Tibial nerve (tissue), 4 donors: ENCODE measurements at regions not wholly inside any gene's neighbourhood (a gene's known extent, or its start where the extent isn't known, plus 50 kb on each side); places are given as distances from the start of the nearest gene placed in this dataset.

Experiments used
- DNase-seq, 2 donors: peaks; one replicate each; pipeline ENCODE4 v3.0.0-alpha.2; 2019; ENCODE audit warnings: low spot score in 2 of 2
- H3K27ac ChIP-seq, 4 donors: fragments of 200-600 bp; sonication (generic) in 3 of 4; one replicate each; pipeline ENCODE4 v1.5.1; 2017 to 2019; ENCODE audit warnings: mild to moderate bottlenecking in 1 of 4
- H3K27me3 ChIP-seq, 2 donors: fragments of 200-600 bp; sonication (generic) in 1 of 2; one replicate each; pipeline versions ENCODE4 v1.5.1 to v1.6.0; 2017 to 2019
- H3K36me3 ChIP-seq, 3 donors: fragments of 200-600 bp; sonication (generic); one replicate each; pipeline ENCODE4 v1.5.1; 2018 to 2019
- H3K4me1 ChIP-seq, 4 donors: fragments of 200-600 bp; sonication (generic) in 3 of 4; one replicate each; pipeline ENCODE4 v1.5.1; 2017 to 2019
- H3K4me3 ChIP-seq, 4 donors: fragments of 200-600 bp; sonication (generic) in 3 of 4; one replicate each; pipeline ENCODE4 v1.5.1; 2017 to 2019; ENCODE audit warnings: mild to moderate bottlenecking in 1 of 4, moderate library complexity in 1 of 4
- H3K9me3 ChIP-seq, 4 donors: fragments of 200-600 bp; sonication (generic) in 3 of 4; one replicate each; pipeline ENCODE4 v1.5.1; 2017 to 2019
- CTCF ChIP-seq, 5 experiments: fragments of 200-600 bp in 3 of 5; fragments of 450-650 bp in 2 of 5; sonication (generic) in 3 of 5; IDR thresholded peaks; one replicate each; pipeline ENCODE4 v1.5.1; 2016 to 2019; ENCODE audit warnings: antibody characterized with exemption in 5 of 5, mild to moderate bottlenecking in 3 of 5, moderate library complexity in 2 of 5
- EP300 ChIP-seq, 2 donors: sonication (generic); formaldehyde crosslinking; IDR thresholded peaks; one replicate each; pipeline ENCODE4 v1.6.1; 2017; ENCODE audit warnings: antibody characterized with exemption in 2 of 2, mild to moderate bottlenecking in 1 of 2
- POLR2A ChIP-seq, 2 donors: fragments of 450-650 bp; IDR thresholded peaks; one replicate each; pipeline ENCODE4 v1.6.1; 2017; ENCODE audit warnings: antibody characterized with exemption in 2 of 2, mild to moderate bottlenecking in 2 of 2, moderate library complexity in 2 of 2
- WGBS, 2 donors: methylation state at CpG; one replicate each; pipeline ENCODE4 v1.1.5; 2018; 5-methylcytosine and 5-hydroxymethylcytosine counted together

GRCh38 chr9:87390361-87390760, 107.3 kb upstream of the DAPK1 start:
- no peak overlapping the region for H3K27ac ChIP-seq

GRCh38 chr9:87392086-87392485, 105.6 kb upstream of the DAPK1 start:
- 64 to 68% methylated on average over 2 of the region's 2 CpGs for WGBS, 2 donors
- TF ChIP-seq CTCF (IDR thresholded peaks at IDR 0.05) (no peak), POLR2A (IDR thresholded peaks at IDR 0.05) (no peak), EP300 (IDR thresholded peaks at IDR 0.05) (no peak)

More at GRCh38 chr9:87390361-87390760, 107.3 kb upstream of the DAPK1 start:
- H3K27me3 ChIP-seq: no peaks in the 10 kb centered on the region
- H3K9me3 ChIP-seq: no peaks in the 10 kb centered on the region
- no peak for DNase-seq
- no peaks in the 10 kb centered on the region for H3K36me3 ChIP-seq
- WGBS, 2 donors: 66 to 84% methylated on average over 2 of the region's 2 CpGs
- H3K4me1 ChIP-seq: no peaks in the 10 kb centered on the region
- H3K4me3 ChIP-seq: no peak overlapping the region
- no peak for TF ChIP-seq CTCF (IDR thresholded peaks at IDR 0.05)
- no peak for TF ChIP-seq EP300 (IDR thresholded peaks at IDR 0.05)
- no peak for TF ChIP-seq POLR2A (IDR thresholded peaks at IDR 0.05)

GRCh38 chr9:87393706-87394230, 103.9 kb upstream of the DAPK1 start:
- Histone ChIP-seq H3K4me3 (no peak overlapping the region), H3K36me3 (no peaks in the 10 kb centered on the region), H3K27ac (no peak overlapping the region), H3K27me3 (no peaks in the 10 kb centered on the region), H3K9me3 (no peaks in the 10 kb centered on the region), H3K4me1 (no peaks in the 10 kb centered on the region)
- no peak for DNase-seq
- WGBS, 2 donors: 85 to 95% methylated on average over 4 of the region's 4 CpGs
- TF ChIP-seq CTCF (IDR thresholded peaks at IDR 0.05): no peak
- no peak for TF ChIP-seq POLR2A (IDR thresholded peaks at IDR 0.05)
- TF ChIP-seq EP300 (IDR thresholded peaks at IDR 0.05): no peak

More at GRCh38 chr9:87392086-87392485, 105.6 kb upstream of the DAPK1 start:
- H3K4me3 ChIP-seq: no peak overlapping the region
- H3K4me1 ChIP-seq: no peaks in the 10 kb centered on the region
- DNase-seq: no peak
- no peaks in the 10 kb centered on the region for H3K36me3 ChIP-seq
- no peaks in the 10 kb centered on the region for H3K9me3 ChIP-seq
- no peaks in the 10 kb centered on the region for H3K27me3 ChIP-seq
- no peak overlapping the region for H3K27ac ChIP-seq

GRCh38 chr9:87395804-87396479, 101.7 kb upstream of the DAPK1 start:
- TF ChIP-seq POLR2A (IDR thresholded peaks at IDR 0.05) (no peak), EP300 (IDR thresholded peaks at IDR 0.05) (no peak), CTCF (IDR thresholded peaks at IDR 0.05) (no peak)
- Histone ChIP-seq H3K4me3 (no peak overlapping the region), H3K36me3 (no peaks in the 10 kb centered on the region), H3K27me3 (no peaks in the 10 kb centered on the region), H3K9me3 (no peaks in the 10 kb centered on the region), H3K27ac (no peak overlapping the region), H3K4me1 (no peaks in the 10 kb centered on the region)
- 30 to 35% methylated on average over 11 of the region's 11 CpGs for WGBS, 2 donors
- DNase-seq: no peak

- Histone ChIP-seq H3K9me3 (no peaks in the 10 kb centered on the region), H3K36me3 (no peaks in the 10 kb centered on the region), H3K4me3 (no peak overlapping the region), H3K27ac (no peak overlapping the region), H3K27me3 (no peaks in the 10 kb centered on the region), H3K4me1 (peaks cover 0 to 19% (median 0%) of the 10 kb centered on the region in 4 donors)
- TF ChIP-seq CTCF (IDR thresholded peaks at IDR 0.05) (no peak), EP300 (IDR thresholded peaks at IDR 0.05) (no peak), POLR2A (IDR thresholded peaks at IDR 0.05) (no peak)
- WGBS, 2 donors: 79% methylated on average over 7 of the region's 7 CpGs
- no peak for DNase-seq
These were observed 96.0 kb upstream of the DAPK1 start for GRCh38 chr9:87401681-87402080.
